ENCODE measurements at regions not wholly inside any gene's neighbourhood (a gene's known extent, or its start where the extent isn't known, plus 50 kb on each side); places are given as distances from the start of the nearest gene placed in this dataset.

GRCh38 chr7:121475806-121476205, 79.7 kb upstream of the FAM3C start:
- Histone ChIP-seq H3K9ac (ENCODE audit: control insufficient read depth, extremely low read depth, insufficient read depth, low read length) (no peak overlapping the region), H3K36me3 (ENCODE audit: control insufficient read depth in 2 of 2, extremely low read depth in 1 of 2, insufficient read depth in 2 of 2, low read length in 2 of 2) (no peaks in the 10 kb centered on the region), H3K4me2 (ENCODE audit: control insufficient read depth, extremely low read depth, insufficient read depth, low read depth, low read length) (no peak overlapping the region), H2AFZ (ENCODE audit: control insufficient read depth, low read length) (no peak overlapping the region), H3K4me1 (ENCODE audit: control insufficient read depth, extremely low read depth, insufficient read depth, low read length) (peaks cover 10% of the 10 kb centered on the region), H3K27me3 (ENCODE audit: control insufficient read depth, extremely low read depth, insufficient read depth, low read length) (no peaks in the 10 kb centered on the region), H3K79me2 (ENCODE audit: control insufficient read depth, insufficient read depth, low read length) (no peaks in the 10 kb centered on the region), H3K9me3 (ENCODE audit: control insufficient read depth, low read depth, low read length) (no peaks in the 10 kb centered on the region), H4K20me1 (ENCODE audit: control insufficient read depth, extremely low read depth, insufficient read depth, low read length) (no peaks in the 10 kb centered on the region), H3K4me3 (ENCODE audit: control insufficient read depth in 2 of 3, extremely low read depth in 1 of 3, insufficient read depth in 2 of 3, low read depth in 1 of 3, low read length in 3 of 3) (no peak overlapping the region), H3K27ac (ENCODE audit: control insufficient read depth, insufficient read depth, low read length) (no peak overlapping the region), H3K9me1 (ENCODE audit: control insufficient read depth, extremely low read depth, insufficient read depth, low read length) (no peaks in the 10 kb centered on the region)
- dilution Hi-C loops (cut with MboI; ENCODE audit: extremely low pct_ligation_motif_present, low sequenced_read_pairs) = no loop called here
- peak; percentile 26 for FAIRE-seq
- no peak for TF ChIP-seq CTCF (optimal IDR thresholded peaks at IDR 0.05 in 1 of 3, IDR thresholded peaks at IDR 0.05 in 1 of 3, conservative IDR thresholded peaks at IDR 0.05 in 1 of 3; ENCODE audit: extremely low read depth in 1 of 3, insufficient read depth in 2 of 3, low read length in 3 of 3)
- TF ChIP-seq EZH2 (IDR thresholded peaks at IDR 0.05; ENCODE audit: low read length) = no peak
- DNase-seq (ENCODE audit: low read depth, low spot score) = no peak

GRCh38 chr7:121474301-121474673, 78.2 kb upstream of the FAM3C start:
- Histone ChIP-seq H3K4me3 (ENCODE audit: control insufficient read depth in 2 of 3, extremely low read depth in 1 of 3, insufficient read depth in 2 of 3, low read depth in 1 of 3, low read length in 3 of 3) (no peak overlapping the region), H2AFZ (ENCODE audit: control insufficient read depth, low read length) (no peak overlapping the region), H3K4me1 (ENCODE audit: control insufficient read depth, extremely low read depth, insufficient read depth, low read length) (no peaks in the 10 kb centered on the region), H3K79me2 (ENCODE audit: control insufficient read depth, insufficient read depth, low read length) (no peaks in the 10 kb centered on the region), H3K9ac (ENCODE audit: control insufficient read depth, extremely low read depth, insufficient read depth, low read length) (no peak overlapping the region), H3K9me1 (ENCODE audit: control insufficient read depth, extremely low read depth, insufficient read depth, low read length) (no peaks in the 10 kb centered on the region), H3K36me3 (ENCODE audit: control insufficient read depth in 2 of 2, extremely low read depth in 1 of 2, insufficient read depth in 2 of 2, low read length in 2 of 2) (no peaks in the 10 kb centered on the region), H3K27ac (ENCODE audit: control insufficient read depth, insufficient read depth, low read length) (no peak overlapping the region), H3K27me3 (ENCODE audit: control insufficient read depth, extremely low read depth, insufficient read depth, low read length) (no peaks in the 10 kb centered on the region), H3K4me2 (ENCODE audit: control insufficient read depth, extremely low read depth, insufficient read depth, low read depth, low read length) (no peak overlapping the region), H4K20me1 (ENCODE audit: control insufficient read depth, extremely low read depth, insufficient read depth, low read length) (no peaks in the 10 kb centered on the region), H3K9me3 (ENCODE audit: control insufficient read depth, low read depth, low read length) (no peaks in the 10 kb centered on the region)
- TF ChIP-seq EZH2 (IDR thresholded peaks at IDR 0.05; ENCODE audit: low read length) = no peak
- no peak for TF ChIP-seq CTCF (optimal IDR thresholded peaks at IDR 0.05 in 1 of 3, IDR thresholded peaks at IDR 0.05 in 1 of 3, conservative IDR thresholded peaks at IDR 0.05 in 1 of 3; ENCODE audit: extremely low read depth in 1 of 3, insufficient read depth in 2 of 3, low read length in 3 of 3)
- dilution Hi-C loops (cut with MboI; ENCODE audit: extremely low pct_ligation_motif_present, low sequenced_read_pairs) = no loop called here
- FAIRE-seq (no peak), DNase-seq (ENCODE audit: low read depth, low spot score) (no peak)

Measured in keratinocyte (primary cell).